HG03571 (cell line): ENCODE measurements at regions not wholly inside any gene's neighbourhood (a gene's known extent, or its start where the extent isn't known, plus 50 kb on each side); places are given as distances from the start of the nearest gene placed in this dataset.
"Not testable (repeated sequence)": the region's sequence is repeated elsewhere in the genome, so short reads cannot be mapped to it uniquely, and the experiment has no call there.

Source experiments
- ATAC-seq: cut with Tn5 transposase; IDR thresholded peaks from one replicate; pipeline ENCODE4 v1.9.1; 2021; ENCODE audit not compliant: unreplicated experiment

DNA sequence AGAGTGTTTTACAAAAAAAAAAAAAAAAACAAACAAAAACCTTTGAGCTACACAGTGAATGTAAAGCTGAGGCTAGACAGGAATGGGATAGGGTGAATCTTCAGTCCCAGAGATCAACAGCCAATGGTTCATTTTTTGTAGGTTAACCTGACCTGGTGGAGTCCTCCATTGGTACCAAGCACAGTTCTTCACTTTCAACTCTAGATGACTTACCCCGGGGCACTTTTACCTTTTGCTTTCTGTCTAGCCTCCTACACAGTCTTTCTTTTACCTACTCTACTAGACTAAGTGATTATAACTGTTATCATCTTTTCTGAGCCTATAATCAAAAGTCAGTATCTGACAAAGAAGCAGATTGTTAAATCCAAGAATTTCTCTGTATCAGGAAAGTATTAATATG, 50.9 kb downstream of the ANXA2R start:
- no peak for ATAC-seq

DNA sequence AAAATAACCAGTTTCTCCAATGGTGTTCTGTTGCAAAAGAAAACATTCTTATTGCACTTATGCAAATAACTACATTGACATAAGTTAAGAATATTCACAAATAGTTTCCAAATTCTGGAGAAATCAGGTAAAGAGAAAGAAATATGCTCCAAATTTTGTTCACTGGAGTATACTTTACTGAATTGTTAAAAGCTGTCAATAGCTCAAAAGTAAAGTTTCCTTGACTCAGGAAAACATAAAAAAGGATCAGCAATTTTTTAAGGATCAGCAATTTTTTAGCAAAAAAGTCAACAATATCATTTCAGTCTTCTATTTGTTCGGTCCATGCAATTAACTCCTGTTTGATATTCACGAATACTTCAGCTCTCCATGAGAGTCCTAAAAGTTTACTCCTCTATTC, 51.6 kb downstream of the ANXA2R start:
- no peak for ATAC-seq

DNA sequence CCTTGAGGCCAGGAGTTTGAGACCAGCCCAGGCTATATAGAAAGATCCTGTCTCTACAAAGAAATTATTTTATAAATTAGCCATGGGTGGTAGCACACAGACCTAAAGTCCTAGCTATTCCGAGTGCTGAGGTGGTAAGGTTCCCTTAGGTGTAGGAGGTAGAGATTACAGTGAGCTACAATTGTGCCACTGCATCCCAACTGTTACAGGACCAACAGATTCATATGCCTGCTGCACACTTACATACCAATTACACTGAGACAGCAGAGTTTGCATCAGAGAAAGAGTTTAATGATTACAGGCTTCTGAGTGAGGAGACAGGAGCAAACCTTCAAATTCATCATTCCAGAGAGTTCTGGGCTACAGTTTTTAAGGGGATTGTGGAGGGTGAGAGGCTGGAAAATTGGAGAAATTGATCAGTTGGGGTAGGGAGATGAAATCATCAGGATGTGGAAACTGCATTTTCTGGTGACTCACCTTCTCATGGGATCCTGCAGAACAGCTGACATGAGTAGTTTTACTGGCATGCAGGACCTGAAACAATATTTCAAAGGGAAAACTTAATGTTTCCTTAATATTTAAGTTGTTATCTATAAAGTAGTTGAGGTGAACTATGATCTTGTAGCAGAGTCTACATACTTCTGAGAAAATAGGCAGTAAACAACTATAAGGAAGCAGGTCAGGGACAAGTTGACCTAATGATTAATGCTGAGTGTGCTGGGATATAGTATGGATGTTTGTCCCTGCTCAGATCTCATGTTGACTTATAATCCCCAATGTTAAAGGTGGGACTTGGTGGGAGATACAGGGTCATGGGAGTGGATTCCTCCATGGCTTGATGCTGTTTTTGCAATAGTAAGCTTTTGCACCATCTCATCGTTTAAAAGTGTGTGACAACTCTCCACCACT, 54.7 kb downstream of the ANXA2R start:
- no peak for ATAC-seq

DNA sequence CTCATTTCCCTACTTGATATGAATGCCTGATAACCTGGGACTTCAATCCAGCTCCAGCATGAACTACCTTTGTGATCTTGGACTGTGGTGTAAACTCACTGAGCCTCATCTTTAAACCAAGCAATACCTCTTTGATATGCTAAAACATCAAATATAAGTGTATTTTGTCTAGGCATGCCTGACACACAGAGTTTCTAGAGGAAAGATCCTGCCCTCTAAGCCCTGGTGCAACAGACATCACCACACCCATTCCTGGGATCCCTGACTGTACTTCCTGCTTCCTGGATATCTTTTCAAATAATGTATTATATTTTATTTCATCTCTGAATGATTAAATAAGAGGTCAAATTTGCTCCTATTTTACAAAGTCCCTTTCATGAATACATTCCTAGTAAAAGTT, 55.8 kb downstream of the ANXA2R start:
- no peak for ATAC-seq

DNA sequence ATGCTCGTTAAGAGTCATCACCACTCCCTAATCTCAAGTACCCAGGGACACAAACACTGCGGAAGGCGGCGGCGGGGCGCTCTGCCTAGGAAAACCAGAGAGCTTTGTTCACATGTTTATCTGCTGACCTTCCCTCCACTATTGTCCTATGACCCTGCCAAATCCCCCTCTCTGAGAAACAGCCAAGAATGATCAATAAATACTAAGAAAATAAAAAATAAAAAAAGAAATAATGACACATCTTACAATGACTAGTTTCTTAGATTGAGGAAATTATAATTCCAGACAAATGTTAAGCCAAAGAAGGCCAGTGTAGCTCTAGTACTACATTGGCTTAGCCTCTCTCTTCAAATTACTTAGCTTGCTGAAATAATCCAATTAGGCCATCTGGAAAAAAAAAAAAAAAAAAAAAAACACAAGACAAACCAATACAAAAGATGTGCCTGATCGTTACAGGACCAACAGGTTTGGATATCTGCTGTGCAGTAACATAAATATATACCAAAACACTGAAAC, 58.0 kb downstream of the ANXA2R start:
- no peak for ATAC-seq

DNA sequence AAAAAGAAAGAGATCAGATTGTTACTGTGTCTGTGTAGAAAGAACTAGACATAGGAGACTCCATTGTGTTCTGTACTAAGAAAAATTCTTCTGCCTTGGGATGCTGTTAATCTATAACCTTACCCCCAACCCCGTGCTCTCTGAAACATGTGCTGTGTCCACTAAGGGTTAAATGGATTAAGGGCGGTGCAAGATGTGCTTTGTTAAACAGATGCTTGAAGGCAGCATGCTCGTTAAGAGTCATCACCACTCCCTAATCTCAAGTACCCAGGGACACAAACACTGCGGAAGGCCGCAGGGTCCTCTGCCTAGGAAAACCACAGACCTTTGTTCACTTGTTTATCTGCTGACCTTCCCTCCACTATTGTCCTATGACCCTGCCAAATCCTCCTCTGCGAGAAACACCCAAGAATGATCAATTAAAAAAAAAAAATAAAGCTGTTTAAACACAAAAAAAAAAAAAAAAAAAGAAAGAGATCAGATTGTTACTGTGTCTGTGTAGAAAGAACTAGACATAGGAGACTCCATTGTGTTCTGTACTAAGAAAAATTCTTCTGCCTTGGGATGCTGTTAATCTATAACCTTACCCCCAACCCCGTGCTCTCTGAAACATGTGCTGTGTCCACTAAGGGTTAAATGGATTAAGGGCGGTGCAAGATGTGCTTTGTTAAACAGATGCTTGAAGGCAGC, 58.6 kb downstream of the ANXA2R start:
- not testable (repeated sequence) for ATAC-seq

DNA sequence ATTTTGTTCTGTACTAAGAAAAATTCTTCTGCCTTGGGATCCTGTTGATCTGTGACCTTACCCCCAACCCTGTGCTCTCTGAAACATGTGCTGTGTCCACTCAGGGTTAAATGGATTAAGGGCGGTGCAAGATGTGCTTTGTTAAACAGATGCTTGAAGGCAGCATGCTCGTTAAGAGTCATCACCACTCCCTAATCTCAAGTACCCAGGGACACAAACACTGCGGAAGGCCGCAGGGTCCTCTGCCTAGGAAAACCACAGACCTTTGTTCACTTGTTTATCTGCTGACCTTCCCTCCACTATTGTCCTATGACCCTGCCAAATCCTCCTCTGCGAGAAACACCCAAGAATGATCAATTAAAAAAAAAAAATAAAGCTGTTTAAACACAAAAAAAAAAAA, 59.1 kb downstream of the ANXA2R start:
- not testable (repeated sequence) for ATAC-seq

DNA sequence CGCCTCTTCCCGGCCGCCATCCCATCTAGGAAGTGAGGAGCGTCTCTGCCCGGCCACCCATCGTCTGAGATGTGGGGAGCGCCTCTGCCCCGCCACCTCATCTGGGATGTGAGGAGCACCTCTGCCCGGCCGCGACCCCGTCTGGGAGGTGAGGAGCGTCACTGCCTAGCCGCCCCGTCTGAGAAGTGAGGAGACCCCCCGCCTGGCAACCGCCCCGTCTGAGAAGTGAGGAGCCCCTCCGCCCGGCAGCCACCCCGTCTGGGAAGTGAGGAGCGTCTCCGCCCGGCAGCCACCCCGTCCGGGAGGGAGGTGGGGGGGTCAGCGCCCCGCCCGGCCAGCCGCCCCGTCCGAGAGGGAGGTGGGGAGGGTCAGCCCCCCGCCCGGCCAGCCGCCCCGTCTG, 59.7 kb downstream of the ANXA2R start:
- not testable (repeated sequence) for ATAC-seq

DNA sequence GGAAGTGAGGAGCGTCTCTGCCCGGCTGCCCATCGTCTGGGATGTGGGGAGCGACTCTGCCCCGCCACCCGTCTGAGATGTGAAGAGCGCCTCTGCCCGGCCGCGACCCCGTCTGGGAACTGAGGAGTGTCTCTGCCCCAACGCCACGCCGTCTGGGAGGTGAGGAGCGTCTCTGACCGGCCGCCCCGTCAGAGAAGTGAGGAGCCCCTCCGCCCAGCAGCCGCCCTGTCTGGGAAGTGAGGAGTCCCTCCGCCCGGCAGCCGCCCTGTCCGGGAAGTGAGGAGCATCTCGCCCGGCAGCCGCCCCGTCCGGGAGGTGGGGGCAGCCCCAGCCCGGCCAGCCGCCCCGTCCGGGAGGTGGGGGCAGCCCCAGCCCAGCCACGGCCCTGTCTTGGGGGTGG, 60.9 kb downstream of the ANXA2R start:
- ATAC-seq: not testable (repeated sequence)

DNA sequence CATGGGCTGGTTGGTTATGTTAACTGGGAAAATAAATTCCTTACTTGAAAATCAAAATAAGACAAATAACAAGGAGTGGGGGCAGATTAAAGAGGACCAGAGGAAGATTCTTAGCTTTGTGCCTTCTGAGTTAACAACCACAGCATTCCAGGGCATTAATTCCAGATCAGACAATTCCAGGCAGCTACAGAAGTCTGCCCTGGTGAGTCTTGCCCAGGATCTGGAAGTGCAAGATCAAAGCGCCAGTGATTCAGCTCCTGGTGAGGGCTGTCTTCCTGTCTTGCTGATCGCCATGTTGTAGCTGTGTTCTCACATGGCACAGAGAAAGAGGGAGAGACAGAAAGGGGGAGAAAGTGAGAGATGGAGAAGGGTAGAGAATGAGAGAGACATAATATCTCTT, 65.6 kb downstream of the ANXA2R start:
- ATAC-seq: no peak

DNA sequence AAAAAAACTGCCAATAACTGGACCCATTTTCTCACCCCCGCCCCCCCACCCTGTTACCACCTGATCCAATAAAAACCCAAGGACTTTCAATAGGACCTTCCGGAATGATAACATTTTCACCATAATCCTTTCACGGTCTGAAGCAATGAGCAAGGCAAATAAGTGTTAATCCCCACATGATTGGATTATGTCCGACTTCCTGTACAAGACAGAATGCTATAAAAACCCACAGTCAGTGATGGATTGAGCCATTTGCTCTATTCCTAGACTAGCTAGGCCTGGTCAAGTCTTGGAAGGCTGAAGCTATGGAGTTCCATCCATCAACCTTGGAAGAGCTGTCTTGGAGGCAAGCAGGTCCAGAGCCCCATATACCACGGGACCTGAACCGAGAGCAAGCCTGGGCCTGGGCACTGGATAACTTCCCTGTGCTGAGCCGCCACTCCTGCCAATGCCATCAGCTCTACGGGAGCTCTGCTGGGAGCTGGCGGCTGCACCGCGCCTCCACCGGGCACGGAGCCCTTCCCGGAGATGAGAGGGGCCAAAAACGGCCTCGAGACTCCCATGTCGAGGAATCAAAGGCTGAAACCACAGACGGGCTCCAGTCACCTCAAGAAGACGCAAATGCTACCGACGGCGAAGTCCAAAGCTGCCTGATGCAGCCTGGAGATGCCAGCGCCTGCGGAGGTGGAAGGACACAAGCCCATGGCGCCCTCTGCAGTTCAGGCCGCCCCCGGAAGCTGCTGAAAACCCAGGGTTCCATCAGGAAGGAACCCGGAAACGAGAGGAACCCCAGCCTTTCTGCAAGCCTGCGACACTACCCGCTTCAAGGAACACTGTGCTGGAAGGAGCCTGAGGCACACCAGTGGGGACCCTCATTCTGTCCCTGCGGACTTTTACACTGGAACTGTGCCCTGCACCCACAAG, 69.2 kb downstream of the ANXA2R start:
- no peak for ATAC-seq

DNA sequence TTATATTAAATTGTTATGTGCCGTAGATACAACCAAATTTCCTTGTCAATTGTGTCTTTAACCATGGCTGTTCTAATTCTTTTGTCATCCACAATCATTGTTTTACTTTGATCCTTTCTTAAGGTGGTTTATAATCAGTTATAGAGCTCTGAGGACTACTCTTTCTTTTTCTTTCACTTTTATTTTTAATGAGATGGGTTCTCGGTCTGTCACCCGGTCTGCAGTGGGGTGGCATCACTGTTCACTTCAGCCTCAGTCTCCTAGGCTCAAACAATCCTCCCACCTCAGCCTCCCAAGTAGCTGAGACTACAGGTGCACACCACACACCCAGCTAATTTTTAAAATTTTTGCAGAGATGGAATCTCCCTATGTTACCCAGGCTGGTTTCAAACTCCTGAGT, 74.2 kb downstream of the ANXA2R start:
- no peak for ATAC-seq

DNA sequence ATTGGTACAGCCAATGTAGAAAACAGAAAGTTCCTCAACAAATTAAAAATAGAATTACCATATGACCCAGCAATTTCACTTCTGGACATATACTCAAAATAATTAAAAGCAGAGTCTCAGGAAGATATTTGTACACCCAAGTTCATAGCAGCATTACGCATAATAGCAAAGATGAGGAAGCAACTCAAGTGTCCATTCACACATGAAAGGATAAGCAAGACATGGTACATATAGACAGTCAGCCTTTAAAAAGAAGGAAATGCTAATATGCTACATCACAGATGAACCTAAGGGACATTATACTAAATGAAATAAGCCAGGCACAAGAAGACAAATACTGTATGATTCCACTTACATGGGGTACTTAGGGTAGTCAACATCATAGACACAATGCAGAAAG, 76.7 kb downstream of the ANXA2R start:
- ATAC-seq: no peak

DNA sequence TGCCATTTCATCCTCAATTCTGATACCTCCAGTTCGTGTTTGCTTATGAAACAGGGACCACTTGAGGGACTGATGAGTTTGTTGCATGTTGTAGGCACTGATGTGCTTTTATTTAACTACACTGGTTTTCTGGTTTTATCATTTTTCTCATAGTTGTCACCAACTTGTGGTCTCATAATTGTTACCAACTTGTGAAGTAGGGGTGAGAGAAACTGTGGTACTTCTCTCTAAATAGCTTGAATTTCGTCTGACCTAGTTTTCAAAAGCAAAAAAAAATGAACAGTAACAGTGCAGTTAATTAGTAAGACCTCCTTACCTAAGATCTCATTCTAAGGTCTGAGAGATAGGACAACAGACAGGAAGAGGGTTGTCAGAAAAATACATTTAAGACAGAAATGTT, 78.0 kb downstream of the ANXA2R start:
- no peak for ATAC-seq

DNA sequence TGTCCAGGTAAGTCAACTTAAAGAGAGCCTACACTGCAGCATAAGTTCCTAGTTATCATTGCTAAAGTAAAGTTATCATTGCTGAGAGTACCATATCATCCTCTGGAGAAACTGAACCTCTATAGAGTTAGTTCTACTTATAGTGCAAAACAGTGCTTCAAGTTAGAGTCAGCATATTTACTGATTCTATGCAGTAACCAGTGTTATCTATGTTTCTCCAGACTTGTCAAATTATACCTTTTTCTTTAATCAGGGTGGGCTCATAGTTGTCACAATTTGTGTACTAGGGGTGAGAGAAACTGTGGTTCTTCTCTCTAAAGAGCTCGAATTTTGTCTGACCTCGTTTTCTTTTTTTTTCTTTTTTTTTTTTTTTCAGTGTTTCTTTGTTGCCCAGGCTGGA, 79.6 kb downstream of the ANXA2R start:
- ATAC-seq: no peak

DNA sequence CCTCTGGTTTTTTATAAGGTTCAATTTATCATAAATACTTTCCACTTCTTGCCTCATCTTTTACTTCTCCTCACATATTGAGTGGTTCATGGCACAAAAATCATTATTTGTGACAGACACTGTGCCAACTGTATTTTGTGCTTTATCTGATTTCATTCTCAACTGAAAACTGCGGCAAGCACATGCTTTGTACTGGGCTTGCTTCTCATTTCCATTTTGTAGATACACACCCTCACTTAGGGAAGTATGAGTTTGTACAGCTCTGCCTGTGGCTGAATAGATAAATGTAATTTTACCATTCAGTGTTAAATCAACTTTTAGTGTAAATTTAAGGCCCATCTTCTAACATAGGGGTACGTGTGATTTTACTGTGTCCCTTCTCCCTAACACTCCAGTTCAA, 83.6 kb downstream of the ANXA2R start:
- ATAC-seq: no peak

DNA sequence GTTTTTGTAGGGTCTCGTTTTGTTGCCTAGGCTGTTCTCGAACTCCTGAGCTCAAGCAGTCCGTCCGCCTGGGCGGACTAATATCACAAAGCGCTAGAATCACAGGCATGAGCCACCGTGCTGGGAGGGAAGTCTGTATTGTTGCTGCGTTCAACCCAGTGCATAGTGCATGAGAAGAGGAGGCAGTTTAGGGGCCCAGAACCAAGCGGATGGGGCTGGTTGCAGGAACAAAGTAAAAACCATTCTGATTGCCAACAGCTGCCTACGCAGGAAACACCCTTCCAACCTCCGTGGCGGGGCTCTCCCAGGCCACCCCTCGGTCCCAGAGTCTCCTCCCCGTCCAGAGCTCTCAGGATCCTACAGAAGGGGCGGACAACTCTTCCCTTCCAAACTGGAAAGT, 87.1 kb downstream of the ANXA2R start:
- no peak for ATAC-seq

DNA sequence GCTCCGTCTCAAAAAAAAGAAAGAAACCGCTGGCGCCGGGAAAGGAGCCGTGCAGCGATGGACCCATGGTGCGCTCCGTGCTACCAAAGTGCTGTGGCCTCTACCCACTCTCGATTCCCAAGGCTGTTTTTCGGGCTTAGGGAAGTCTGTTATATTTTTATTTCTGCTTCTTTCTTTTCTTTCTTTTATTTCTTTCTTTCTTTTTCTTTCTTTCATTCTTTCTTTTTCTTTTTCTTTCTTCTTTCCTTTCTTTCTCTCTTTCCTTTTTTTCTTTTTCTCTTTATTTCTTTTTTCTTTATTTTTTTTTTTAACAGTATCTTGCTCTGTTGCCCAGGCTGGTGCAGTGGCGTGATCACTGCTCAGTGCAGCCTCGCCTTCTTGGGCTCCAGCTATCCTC, 87.5 kb downstream of the ANXA2R start:
- ATAC-seq: no peak

DNA sequence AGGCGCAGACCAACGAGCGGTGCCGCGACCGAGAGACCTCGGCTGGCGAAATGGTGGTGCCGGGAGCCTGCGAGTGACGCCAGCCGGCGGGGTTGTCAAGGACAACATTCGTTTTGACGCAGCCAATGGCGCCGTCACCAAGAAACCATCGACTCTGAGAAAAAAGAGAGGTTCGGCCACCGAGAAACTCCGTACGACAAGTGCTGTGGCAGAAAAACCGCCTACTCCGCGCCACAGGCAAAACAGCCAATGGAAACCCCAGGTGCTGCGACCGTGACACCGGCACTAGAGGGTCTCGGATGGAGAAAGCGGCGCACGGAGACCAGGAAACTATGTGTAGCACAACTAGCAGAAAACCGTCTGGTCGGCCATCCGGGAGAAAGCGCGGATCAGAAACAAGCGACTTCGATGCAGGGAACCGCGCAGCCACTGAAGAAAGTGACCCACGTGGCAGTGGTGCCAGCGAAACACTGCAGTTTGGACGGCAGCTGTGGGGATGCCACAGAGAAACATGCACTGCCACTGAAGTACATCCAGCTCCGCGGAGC, 88.8 kb downstream of the ANXA2R start:
- ATAC-seq: peak; percentile 26

DNA sequence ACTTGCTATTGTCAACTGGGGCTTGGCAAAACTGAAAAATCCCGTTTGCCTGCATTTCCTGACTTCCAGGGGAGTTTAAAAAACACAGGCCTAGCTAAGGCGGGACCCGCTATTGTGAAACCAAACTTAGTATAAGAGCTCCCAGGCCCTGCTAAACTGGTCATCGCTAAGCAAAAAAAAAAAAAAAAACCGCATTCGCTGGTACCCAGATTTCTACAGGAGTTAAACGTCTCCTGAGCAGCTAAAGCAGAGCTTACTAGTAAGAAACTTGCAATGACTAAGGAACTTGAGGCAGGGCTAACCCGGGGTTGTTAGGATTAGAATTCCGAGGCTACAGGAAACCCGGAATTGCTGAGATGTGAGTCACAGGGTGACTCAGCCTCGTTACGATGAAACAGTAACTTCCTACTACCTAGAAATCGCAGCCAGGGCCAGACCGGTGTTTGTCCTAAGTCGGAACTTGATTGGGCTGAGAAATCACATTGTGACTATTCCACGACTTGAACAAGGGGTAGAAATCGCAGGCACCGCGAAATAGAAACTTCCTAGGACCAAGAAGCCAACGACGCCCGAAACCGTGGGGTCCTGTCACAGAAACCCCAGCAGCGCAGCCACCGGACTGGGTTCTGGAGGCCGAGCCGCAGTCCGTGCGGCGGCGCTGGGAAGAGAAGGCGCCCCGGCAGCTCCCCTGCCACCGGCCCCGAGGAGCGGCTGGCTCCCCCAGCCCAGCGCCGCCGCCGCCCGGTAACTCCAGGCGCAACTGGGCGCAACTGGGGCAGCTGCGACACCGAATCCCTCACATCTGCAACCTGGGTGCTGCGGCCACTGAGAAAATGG, 89.4 kb downstream of the ANXA2R start:
- peak; percentile 34 for ATAC-seq
